Stomach smooth muscle (tissue), 2 donors: ENCODE measurements at regions not wholly inside any gene's neighbourhood (a gene's known extent, or its start where the extent isn't known, plus 50 kb on each side); places are given as distances from the start of the nearest gene placed in this dataset.
"Not testable (repeated sequence)": the region's sequence is repeated elsewhere in the genome, so short reads cannot be mapped to it uniquely, and the experiment has no call there.

Experiments used
- H3K27ac ChIP-seq: one replicate; pipeline ENCODE4 v1.7.0; 2013; ENCODE audit warnings: mild to moderate bottlenecking, low read length, inconsistent platforms
- H3K27me3 ChIP-seq, 2 donors: one replicate each; pipeline ENCODE4 v1.7.0; 2013; ENCODE audit warnings: low read length in 2 of 2; ENCODE audit not compliant: insufficient read depth in 2 of 2, control insufficient read depth in 1 of 2
- H3K36me3 ChIP-seq, 2 donors: one replicate each; pipeline ENCODE4 v1.7.0; 2013; ENCODE audit warnings: low read length in 2 of 2; ENCODE audit not compliant: control insufficient read depth in 2 of 2, insufficient read depth in 2 of 2
- H3K4me1 ChIP-seq: one replicate; pipeline ENCODE4 v1.7.0; 2013; ENCODE audit warnings: low read length; ENCODE audit not compliant: control insufficient read depth, insufficient read depth
- H3K4me3 ChIP-seq, 2 donors: one replicate each; pipeline ENCODE4 v1.7.0; 2013; ENCODE audit warnings: low read length in 2 of 2
- H3K9ac ChIP-seq, 2 donors: one replicate each; pipeline ENCODE4 v1.7.0; 2013; ENCODE audit warnings: low read length in 2 of 2, mild to moderate bottlenecking in 1 of 2
- H3K9me3 ChIP-seq, 2 donors: one replicate each; pipeline ENCODE4 v1.7.0; 2013; ENCODE audit warnings: low read length in 2 of 2; ENCODE audit not compliant: control insufficient read depth in 2 of 2
- donor health status: healthy.
- donor health status: Pancreatic carcinoma.

DNA sequence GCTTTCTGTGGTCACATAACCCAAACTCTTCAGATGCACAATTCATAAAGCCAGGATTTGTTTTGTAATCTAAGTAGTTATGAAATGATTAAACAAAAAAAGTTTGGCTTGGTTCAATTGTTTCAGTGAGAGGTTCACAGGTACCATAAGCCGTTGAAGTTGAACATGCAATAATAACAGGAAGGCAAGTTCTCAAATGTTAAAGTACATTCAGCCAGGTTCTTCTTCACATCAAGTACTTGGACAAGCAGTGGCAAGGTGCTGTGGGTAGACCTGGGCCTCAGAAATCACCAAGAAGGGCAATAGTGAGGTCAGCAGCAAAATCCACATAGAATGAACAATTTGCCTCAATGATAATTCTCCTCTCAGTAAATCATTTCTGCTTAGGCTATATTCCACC is 175.5 kb downstream of the EPM2A start:
- Histone ChIP-seq H3K27ac (no peak overlapping the region), H3K4me3 (no peak overlapping the region), H3K27me3 (no peaks in the 10 kb centered on the region), H3K9me3 (no peaks in the 10 kb centered on the region), H3K9ac (no peak overlapping the region), H3K4me1 (no peaks in the 10 kb centered on the region), H3K36me3 (no peaks in the 10 kb centered on the region)

DNA sequence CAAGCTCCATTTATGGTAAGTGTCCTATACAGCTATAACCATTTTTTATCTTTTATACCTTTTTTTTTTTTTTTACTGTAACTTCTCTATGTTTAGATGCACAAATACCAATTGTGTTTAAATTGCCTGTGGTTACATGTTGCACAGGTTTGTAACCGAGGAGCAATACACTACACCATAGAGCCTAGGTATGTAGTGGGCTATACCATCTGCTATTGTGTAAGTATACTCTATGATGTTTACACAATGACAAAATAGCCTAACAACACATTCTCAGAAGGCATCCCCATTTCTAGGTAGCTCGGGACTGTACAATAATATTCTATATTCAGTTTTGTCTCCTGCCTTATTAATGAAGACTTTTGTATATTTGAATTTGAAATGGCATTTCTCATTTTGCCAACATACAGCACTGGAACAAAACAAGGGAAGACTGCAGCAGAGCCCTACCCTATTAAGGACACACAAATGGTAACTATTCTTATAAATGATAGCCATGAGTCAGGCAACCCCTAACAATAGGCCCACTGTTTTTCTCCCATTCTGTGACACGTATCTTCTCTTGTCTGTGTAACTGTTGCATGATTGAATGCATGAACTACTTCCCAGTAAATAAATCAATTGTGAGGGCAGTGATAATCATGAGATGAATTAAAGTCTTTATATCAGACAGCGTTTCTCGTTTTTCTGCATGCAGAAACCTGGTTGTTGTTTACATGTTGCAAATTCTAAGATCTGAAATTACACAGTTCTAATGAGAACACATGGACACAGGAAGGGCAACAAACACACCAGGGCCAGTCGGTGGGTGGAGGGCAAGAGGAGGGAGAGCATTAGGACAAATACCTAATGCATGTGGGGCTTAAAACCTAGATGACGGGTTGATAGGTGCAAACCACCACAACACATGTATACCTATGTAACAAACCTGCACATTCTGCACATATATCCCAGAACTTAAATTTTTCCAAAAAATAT is 173.9 kb downstream of the EPM2A start:
- Histone ChIP-seq H3K9ac (no peak overlapping the region), H3K4me1 (peaks cover 2% of the 10 kb centered on the region), H3K36me3 (no peaks in the 10 kb centered on the region), H3K27me3 (no peaks in the 10 kb centered on the region), H3K9me3 (no peaks in the 10 kb centered on the region), H3K27ac (no peak overlapping the region), H3K4me3 (no peak overlapping the region)

GRCh38 chr6:145562771-145563615 is 172.3 kb downstream of the EPM2A start:
- H3K27ac ChIP-seq: no peak overlapping the region
- H3K4me3 ChIP-seq: no peak overlapping the region

DNA sequence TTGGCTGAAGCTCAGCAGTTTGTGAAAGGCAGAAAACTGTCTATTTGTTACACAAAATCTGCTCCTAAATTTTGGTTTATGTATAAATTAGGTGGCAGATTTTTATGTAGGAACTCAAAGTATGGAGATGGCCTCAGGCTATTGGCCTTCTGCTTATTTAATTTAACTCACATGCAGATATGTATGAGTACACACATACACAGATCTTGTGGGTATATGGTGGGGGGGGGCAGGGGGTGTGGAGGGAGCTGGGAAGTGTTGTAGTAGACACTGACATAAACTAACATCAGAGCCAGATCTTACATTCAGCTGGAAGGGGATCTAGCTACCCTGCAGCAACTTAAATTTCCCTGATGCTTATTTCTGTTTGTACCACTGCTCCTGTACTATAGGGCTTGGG is 170.8 kb downstream of the EPM2A start:
- no peak overlapping the region for H3K9ac ChIP-seq
- no peak overlapping the region for H3K27ac ChIP-seq
- H3K4me3 ChIP-seq: no peak overlapping the region
- no peaks in the 10 kb centered on the region for H3K36me3 ChIP-seq
- peaks cover 2% of the 10 kb centered on the region for H3K4me1 ChIP-seq
- no peaks in the 10 kb centered on the region for H3K27me3 ChIP-seq
- H3K9me3 ChIP-seq: no peaks in the 10 kb centered on the region

More at GRCh38 chr6:145562771-145563615, 172.3 kb downstream of the EPM2A start:
- Histone ChIP-seq H3K9ac (no peak overlapping the region), H3K9me3 (no peaks in the 10 kb centered on the region), H3K4me1 (peaks cover 2% of the 10 kb centered on the region), H3K27me3 (no peaks in the 10 kb centered on the region), H3K36me3 (no peaks in the 10 kb centered on the region)

DNA sequence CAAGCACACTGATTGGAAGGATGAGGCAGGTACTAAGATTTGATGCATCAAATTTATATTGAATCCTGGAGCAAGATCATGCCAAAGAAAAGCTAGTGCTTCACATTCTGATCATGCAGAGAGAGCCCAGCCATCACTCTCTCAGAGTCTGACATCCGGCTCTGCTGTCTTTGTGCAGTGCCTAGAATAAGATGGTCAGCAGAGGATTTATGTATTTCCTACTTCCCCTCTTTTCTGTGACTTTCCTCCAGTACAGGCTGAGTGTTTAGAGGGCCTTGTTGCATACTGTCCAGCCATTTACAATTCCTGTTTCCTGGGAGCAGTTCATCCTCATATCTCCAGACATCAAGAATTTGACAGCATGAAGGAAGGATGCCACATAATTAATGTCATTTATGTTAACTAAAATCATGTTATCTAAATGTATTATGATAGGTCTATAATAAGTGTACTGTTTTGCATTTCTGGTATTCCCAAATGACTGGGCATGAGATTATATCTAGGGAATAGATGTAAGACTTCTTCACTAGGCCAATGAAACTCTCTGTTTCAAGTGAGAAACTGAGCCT is 167.6 kb downstream of the EPM2A start:
- H3K4me1 ChIP-seq: peaks cover 2% of the 10 kb centered on the region

GRCh38 chr6:145569140-145569539 is 166.2 kb downstream of the EPM2A start:
- no peak overlapping the region for H3K9ac ChIP-seq
- H3K27ac ChIP-seq: no peak overlapping the region
- H3K27me3 ChIP-seq: no peaks in the 10 kb centered on the region
- H3K9me3 ChIP-seq: no peaks in the 10 kb centered on the region
- H3K36me3 ChIP-seq: no peaks in the 10 kb centered on the region
- peaks cover 2% of the 10 kb centered on the region for H3K4me1 ChIP-seq
- H3K4me3 ChIP-seq: no peak overlapping the region

More for the DNA sequence above, 167.6 kb downstream of the EPM2A start:
- Histone ChIP-seq H3K4me3 (no peak overlapping the region), H3K36me3 (no peaks in the 10 kb centered on the region), H3K9me3 (no peaks in the 10 kb centered on the region), H3K27me3 (no peaks in the 10 kb centered on the region), H3K27ac (no peak overlapping the region), H3K9ac (no peak overlapping the region)

DNA sequence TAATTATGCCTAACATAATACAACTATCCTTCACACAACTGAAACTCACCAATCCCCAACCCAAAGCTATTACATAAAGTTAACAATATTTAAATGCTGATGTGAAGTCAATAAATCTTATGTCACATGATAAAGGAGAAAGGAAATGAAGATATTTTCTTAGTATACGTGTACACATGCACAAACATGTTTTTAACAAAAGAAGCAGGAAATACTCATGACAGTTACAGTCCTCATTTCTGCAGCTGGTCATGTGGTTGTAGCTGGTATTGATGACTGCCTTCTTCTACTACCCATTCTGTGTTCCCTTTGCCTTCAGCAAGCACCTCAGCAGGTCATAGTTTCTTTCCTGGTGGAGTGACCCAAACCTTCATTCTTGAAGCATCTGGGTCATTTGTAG is 165.0 kb downstream of the EPM2A start:
- not testable (repeated sequence) for H3K27me3 ChIP-seq, H3K36me3 ChIP-seq, H3K9me3 ChIP-seq, H3K9ac ChIP-seq, H3K4me1 ChIP-seq, H3K27ac ChIP-seq, H3K4me3 ChIP-seq

GRCh38 chr6:145574269-145574668 is 161.1 kb downstream of the EPM2A start:
- peaks cover 5 to 15% of the 10 kb centered on the region in 2 donors for H3K9me3 ChIP-seq
- H3K4me3 ChIP-seq, H3K9ac ChIP-seq, H3K4me1 ChIP-seq, H3K27ac ChIP-seq, H3K36me3 ChIP-seq, H3K27me3 ChIP-seq: not testable (repeated sequence)
